ENCODE measurements at regions not wholly inside any gene's neighbourhood (a gene's known extent, or its start where the extent isn't known, plus 50 kb on each side); places are given as distances from the start of the nearest gene placed in this dataset.

GRCh38 chr9:93818237-93818636, 136.9 kb downstream of the BARX1 start:
- no peaks in the 10 kb centered on the region for H3K4me1 ChIP-seq (ENCODE audit: control insufficient read depth, low read length)
- no peak overlapping the region for H3K4me2 ChIP-seq (ENCODE audit: low read length)
- H3F3A ChIP-seq (ENCODE audit: control insufficient read depth, insufficient read depth): no peaks in the 10 kb centered on the region
- H3K79me2 ChIP-seq (ENCODE audit: control insufficient read depth, low read length): no peaks in the 10 kb centered on the region
- no peaks in the 10 kb centered on the region for H4K20me1 ChIP-seq (ENCODE audit: control insufficient read depth, insufficient read depth, low read depth, low read length)
- H3K4me3 ChIP-seq (ENCODE audit: low read length): no peak overlapping the region
- no peaks in the 10 kb centered on the region for H3K27me3 ChIP-seq (ENCODE audit: control insufficient read depth, low read length)
- H3K9me3 ChIP-seq (ENCODE audit: control insufficient read depth, insufficient read depth, low read length): no peaks in the 10 kb centered on the region
- TF ChIP-seq EZH2phosphoT487 (IDR thresholded peaks at IDR 0.05; ENCODE audit: borderline replicate concordance, low read length): no peak
- TF ChIP-seq, protein P1, sequence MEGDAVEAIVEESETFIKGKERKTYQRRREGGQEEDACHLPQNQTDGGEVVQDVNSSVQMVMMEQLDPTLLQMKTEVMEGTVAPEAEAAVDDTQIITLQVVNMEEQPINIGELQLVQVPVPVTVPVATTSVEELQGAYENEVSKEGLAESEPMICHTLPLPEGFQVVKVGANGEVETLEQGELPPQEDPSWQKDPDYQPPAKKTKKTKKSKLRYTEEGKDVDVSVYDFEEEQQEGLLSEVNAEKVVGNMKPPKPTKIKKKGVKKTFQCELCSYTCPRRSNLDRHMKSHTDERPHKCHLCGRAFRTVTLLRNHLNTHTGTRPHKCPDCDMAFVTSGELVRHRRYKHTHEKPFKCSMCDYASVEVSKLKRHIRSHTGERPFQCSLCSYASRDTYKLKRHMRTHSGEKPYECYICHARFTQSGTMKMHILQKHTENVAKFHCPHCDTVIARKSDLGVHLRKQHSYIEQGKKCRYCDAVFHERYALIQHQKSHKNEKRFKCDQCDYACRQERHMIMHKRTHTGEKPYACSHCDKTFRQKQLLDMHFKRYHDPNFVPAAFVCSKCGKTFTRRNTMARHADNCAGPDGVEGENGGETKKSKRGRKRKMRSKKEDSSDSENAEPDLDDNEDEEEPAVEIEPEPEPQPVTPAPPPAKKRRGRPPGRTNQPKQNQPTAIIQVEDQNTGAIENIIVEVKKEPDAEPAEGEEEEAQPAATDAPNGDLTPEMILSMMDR (IDR thresholded peaks at IDR 0.05; ENCODE audit: low read depth, low read length, poor library complexity, severe bottlenecking): no peak
- no peaks in the 10 kb centered on the region for H3K9me2 ChIP-seq (replicated peaks; ENCODE audit: control insufficient read depth, low read length)
- H3K36me3 ChIP-seq (ENCODE audit: control insufficient read depth, low read length): no peaks in the 10 kb centered on the region
- no peak overlapping the region for H3K27ac ChIP-seq (ENCODE audit: low read depth, low read length)

DNA sequence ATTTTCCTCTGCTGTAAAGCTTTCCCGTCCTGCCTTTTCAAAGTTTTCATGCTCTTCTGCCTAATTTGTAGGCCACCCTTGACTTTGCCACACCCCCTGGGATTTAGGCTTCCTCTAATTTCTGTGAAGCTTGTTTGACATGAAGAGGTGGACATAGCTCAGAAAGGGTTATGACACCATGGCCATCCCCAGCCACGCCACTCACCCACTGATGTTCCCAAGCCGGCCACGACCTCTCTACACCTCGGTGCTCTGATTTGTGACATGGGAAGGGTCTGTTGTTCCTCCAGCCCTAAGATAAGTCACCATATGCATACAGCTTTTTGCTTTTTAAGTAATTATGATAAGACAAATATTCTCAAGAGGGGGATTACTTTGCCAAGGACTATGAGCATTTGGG, 139.5 kb downstream of the BARX1 start:
- Histone ChIP-seq H3K36me3 (ENCODE audit: control insufficient read depth, low read length) (no peaks in the 10 kb centered on the region), H3K27ac (ENCODE audit: low read depth, low read length) (no peak overlapping the region), H3F3A (ENCODE audit: control insufficient read depth, insufficient read depth) (no peaks in the 10 kb centered on the region), H3K4me1 (ENCODE audit: control insufficient read depth, low read length) (no peaks in the 10 kb centered on the region), H3K27me3 (ENCODE audit: control insufficient read depth, low read length) (no peaks in the 10 kb centered on the region), H3K4me2 (ENCODE audit: low read length) (no peak overlapping the region), H3K4me3 (ENCODE audit: low read length) (no peak overlapping the region), H3K9me2 (replicated peaks; ENCODE audit: control insufficient read depth, low read length) (no peaks in the 10 kb centered on the region), H3K9me3 (ENCODE audit: control insufficient read depth, insufficient read depth, low read length) (no peaks in the 10 kb centered on the region), H3K79me2 (ENCODE audit: control insufficient read depth, low read length) (no peaks in the 10 kb centered on the region), H4K20me1 (ENCODE audit: control insufficient read depth, insufficient read depth, low read depth, low read length) (no peaks in the 10 kb centered on the region)
- TF ChIP-seq, protein P1 (IDR thresholded peaks at IDR 0.05; ENCODE audit: low read depth, low read length, poor library complexity, severe bottlenecking): no peak
- TF ChIP-seq EZH2phosphoT487 (IDR thresholded peaks at IDR 0.05; ENCODE audit: borderline replicate concordance, low read length): no peak

DNA sequence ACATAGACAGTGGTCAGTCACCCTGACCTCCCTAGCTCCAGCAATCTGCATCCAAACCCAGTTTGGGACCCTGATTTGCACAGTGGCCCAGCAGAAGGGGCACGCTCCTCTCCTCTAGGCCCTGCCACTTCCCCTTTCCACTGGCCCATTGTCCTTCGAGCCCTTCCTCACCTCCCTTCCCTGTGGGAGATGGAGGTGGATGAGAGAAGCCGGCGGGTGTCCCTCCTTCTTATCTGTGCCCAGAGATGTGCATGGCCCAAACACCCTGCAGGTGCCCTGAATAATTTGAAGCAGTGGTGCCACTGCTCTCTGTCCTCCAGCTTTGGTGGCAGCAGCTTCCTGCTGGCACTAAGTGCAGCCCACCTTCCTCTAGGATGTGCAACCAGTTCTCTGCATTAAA, 140.0 kb downstream of the BARX1 start:
- TF ChIP-seq, protein P1 (IDR thresholded peaks at IDR 0.05; ENCODE audit: low read depth, low read length, poor library complexity, severe bottlenecking): no peak
- no peak for TF ChIP-seq EZH2phosphoT487 (IDR thresholded peaks at IDR 0.05; ENCODE audit: borderline replicate concordance, low read length)
- Histone ChIP-seq H3K36me3 (ENCODE audit: control insufficient read depth, low read length) (no peaks in the 10 kb centered on the region), H3K4me1 (ENCODE audit: control insufficient read depth, low read length) (no peaks in the 10 kb centered on the region), H3F3A (ENCODE audit: control insufficient read depth, insufficient read depth) (no peaks in the 10 kb centered on the region), H3K9me3 (ENCODE audit: control insufficient read depth, insufficient read depth, low read length) (no peaks in the 10 kb centered on the region), H3K4me3 (ENCODE audit: low read length) (no peak overlapping the region), H3K79me2 (ENCODE audit: control insufficient read depth, low read length) (no peaks in the 10 kb centered on the region), H4K20me1 (ENCODE audit: control insufficient read depth, insufficient read depth, low read depth, low read length) (no peaks in the 10 kb centered on the region), H3K27me3 (ENCODE audit: control insufficient read depth, low read length) (no peaks in the 10 kb centered on the region), H3K9me2 (replicated peaks; ENCODE audit: control insufficient read depth, low read length) (no peaks in the 10 kb centered on the region), H3K27ac (ENCODE audit: low read depth, low read length) (no peak overlapping the region), H3K4me2 (ENCODE audit: low read length) (no peak overlapping the region)

All from DOHH2 (cell line).